Kidney epithelial cell (primary cell): ENCODE measurements at regions not wholly inside any gene's neighbourhood (a gene's known extent, or its start where the extent isn't known, plus 50 kb on each side); places are given as distances from the start of the nearest gene placed in this dataset.

Experiments
- DNase-seq: peaks from one replicate; pipeline ENCODE4 v3.0.0-alpha.2; 2010; ENCODE audit warnings: low read depth
- H3K27me3 ChIP-seq: 2 replicates; pipeline ENCODE4 v1.6.0; 2011; ENCODE audit warnings: low read length; ENCODE audit not compliant: control insufficient read depth, insufficient read depth
- H3K36me3 ChIP-seq: 2 replicates; pipeline ENCODE4 v1.5.1; 2011; ENCODE audit warnings: low read length; ENCODE audit not compliant: control insufficient read depth, insufficient read depth
- H3K4me3 ChIP-seq: 2 replicates; pipeline ENCODE4 v1.5.1; 2011; ENCODE audit warnings: low read depth, mild to moderate bottlenecking, control low read depth, low read length
- TF ChIP-seq, protein P1 (sequence below): IDR thresholded peaks from 2 replicates; pipeline ENCODE4 v1.5.1; 2011; ENCODE audit warnings: mild to moderate bottlenecking, moderate library complexity, low read length, control low read depth, inconsistent platforms; ENCODE audit not compliant: insufficient read depth, poor library complexity, severe bottlenecking

DNA sequence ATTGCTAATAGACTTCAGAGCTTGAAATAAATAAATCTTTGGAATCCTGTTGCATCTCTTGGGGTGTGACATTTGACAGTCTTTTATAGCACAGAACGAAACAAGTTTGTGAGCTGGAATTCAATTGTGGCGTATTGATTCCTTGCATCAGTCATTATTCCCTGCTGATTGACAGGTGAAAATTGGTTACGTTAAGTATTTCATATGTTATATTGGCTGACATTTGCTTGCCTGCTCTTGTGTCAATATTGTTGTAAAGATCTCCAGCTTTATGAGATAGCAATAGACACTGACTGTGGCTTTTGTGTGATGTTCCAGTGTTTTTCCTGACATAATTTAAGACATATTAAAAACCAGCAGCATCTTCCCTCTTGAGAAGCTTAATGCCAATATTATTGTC, 644.4 kb upstream of the FAM241A start:
- DNase-seq: no peak
- no peak overlapping the region for H3K4me3 ChIP-seq
- H3K27me3 ChIP-seq: no peaks in the 10 kb centered on the region
- no peaks in the 10 kb centered on the region for H3K36me3 ChIP-seq
- TF ChIP-seq, protein P1, sequence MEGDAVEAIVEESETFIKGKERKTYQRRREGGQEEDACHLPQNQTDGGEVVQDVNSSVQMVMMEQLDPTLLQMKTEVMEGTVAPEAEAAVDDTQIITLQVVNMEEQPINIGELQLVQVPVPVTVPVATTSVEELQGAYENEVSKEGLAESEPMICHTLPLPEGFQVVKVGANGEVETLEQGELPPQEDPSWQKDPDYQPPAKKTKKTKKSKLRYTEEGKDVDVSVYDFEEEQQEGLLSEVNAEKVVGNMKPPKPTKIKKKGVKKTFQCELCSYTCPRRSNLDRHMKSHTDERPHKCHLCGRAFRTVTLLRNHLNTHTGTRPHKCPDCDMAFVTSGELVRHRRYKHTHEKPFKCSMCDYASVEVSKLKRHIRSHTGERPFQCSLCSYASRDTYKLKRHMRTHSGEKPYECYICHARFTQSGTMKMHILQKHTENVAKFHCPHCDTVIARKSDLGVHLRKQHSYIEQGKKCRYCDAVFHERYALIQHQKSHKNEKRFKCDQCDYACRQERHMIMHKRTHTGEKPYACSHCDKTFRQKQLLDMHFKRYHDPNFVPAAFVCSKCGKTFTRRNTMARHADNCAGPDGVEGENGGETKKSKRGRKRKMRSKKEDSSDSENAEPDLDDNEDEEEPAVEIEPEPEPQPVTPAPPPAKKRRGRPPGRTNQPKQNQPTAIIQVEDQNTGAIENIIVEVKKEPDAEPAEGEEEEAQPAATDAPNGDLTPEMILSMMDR: no peak

DNA sequence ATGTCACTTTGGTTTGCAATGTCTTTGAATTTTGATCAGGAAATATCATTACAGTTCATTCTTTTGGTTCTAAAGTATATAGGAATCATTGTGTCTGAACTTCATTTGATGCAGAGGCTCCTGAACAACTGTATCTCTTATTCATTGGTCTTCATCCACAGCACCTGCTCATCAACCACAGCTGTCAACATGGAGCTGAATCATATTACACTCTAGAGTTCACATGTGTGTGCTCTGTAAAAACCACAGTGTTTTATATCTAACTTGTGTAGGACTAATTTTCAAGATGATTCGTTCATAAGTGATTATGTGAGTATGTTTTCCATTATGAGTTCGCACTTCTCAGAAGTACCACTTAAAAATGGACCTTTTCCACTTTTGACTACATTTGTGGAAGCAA, 643.3 kb upstream of the FAM241A start:
- DNase-seq: no peak
- Histone ChIP-seq H3K27me3 (no peaks in the 10 kb centered on the region), H3K36me3 (no peaks in the 10 kb centered on the region), H3K4me3 (no peak overlapping the region)
- TF ChIP-seq, protein P1: no peak

DNA sequence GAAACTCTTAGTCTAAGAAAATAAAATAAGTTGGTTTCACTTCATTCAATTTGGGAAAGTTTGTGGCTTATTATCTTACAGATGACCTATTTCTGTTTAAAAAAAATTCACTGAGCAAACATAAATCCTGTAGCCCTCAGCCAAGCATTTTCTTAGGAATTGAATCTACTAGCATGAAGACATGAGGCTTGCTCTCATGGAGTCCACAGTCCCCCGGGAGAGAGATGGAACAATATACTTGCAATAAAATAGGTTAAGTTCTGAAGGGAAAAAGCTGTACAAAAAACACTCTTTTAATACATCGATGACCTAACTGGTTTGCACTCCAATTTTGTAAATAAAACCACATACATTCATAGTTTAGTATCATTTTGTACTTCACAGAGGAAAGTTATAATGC, 642.6 kb upstream of the FAM241A start:
- Histone ChIP-seq H3K36me3 (no peaks in the 10 kb centered on the region), H3K27me3 (no peaks in the 10 kb centered on the region), H3K4me3 (no peak overlapping the region)
- TF ChIP-seq, protein P1: no peak
- no peak for DNase-seq

DNA sequence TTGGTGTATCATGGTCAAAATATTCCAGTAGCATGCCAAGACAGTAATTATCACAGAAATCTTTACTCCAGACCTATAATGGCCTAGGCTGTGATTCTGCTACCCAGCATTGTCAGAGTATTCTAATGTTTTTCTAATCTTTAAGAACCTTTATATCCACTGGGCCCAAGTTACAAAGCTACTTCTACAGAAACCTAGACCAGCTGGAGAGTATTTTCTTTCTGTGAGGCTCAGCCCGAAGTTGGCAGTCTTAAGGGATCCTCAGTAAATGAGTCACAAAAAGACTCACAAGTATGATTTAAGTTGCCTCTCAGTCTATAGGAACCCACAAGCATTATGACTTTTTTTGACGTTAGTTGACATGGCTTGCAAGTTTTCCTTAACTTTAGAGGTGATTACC, 638.5 kb upstream of the FAM241A start:
- Histone ChIP-seq H3K4me3 (no peak overlapping the region), H3K27me3 (no peaks in the 10 kb centered on the region), H3K36me3 (no peaks in the 10 kb centered on the region)
- no peak for DNase-seq
- TF ChIP-seq, protein P1: no peak

DNA sequence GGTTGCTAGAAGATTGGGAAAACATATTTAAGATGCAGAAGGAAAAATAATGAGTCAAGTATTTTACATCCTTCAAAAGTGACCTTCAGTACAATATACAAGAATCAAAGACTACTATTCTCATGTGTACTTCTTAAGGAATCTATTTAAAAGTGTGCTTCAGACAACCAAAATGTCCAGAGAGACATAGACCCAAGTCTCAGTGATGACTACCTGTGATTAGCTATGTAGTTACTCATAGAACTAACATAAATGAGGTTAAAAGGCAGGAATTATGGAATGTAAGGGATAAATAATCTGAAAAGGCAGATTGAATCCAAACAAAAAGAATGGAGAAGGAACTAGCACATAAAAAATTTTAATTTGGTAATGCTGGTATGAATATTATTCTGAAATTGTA, 634.7 kb upstream of the FAM241A start:
- TF ChIP-seq, protein P1: no peak
- DNase-seq: no peak
- Histone ChIP-seq H3K36me3 (no peaks in the 10 kb centered on the region), H3K27me3 (no peaks in the 10 kb centered on the region), H3K4me3 (no peak overlapping the region)

DNA sequence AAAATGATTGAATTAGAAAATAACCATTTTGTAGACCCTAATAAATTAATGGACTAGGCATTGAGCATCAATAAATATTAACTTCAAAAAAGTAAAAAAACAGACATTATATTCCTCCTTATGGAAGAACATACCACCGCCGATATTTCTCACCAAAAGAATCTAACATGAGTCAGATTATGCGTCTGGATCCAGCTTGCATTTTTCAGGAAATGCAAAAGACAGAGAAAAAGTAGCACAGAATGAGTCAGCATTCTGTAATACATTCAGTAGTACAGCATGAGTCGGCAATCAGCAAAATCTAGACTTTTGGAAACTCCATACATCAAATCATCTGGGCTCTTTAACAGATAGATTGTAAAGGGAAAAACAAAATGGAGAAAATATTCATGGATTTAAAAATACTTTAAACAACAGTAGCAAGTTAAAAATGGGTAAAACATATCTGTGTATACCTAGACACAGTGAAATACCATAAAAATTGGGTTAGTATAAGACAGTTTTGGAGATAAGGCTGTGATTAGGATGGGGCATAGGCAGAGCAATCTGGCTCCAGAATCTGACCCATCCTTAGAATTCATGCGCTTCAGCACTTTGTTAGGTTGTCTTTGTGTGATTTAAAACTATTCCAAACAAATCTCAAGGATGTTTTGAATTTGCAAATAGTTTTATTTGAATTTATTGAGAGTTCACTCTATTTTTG, 633.0 kb upstream of the FAM241A start:
- Histone ChIP-seq H3K36me3 (no peaks in the 10 kb centered on the region), H3K4me3 (no peak overlapping the region), H3K27me3 (no peaks in the 10 kb centered on the region)
- peak; percentile 50 for DNase-seq
- TF ChIP-seq, protein P1: no peak
